Endothelial cell of umbilical vein (primary cell): ENCODE measurements at regions not wholly inside any gene's neighbourhood (a gene's known extent, or its start where the extent isn't known, plus 50 kb on each side); places are given as distances from the start of the nearest gene placed in this dataset.

ENCODE experiments used
- BruUV-seq: library from RNA; stranded (reverse); fragments of 400-500 nt; replicated peaks from 2 replicates; lab custom pipeline; 2021; lab: Mats Ljungman, UMichigan
- CTCF ChIA-PET: fragments of 300-600, 350-600 bp; sonication (Branson Sonifier 250); formaldehyde crosslinking; loops from one replicate; lab custom pipeline; 2021; ENCODE audit warnings: antibody characterized with exemption, inconsistent platforms; lab: Charles Lee
- POLR2A ChIA-PET: fragments of 300-600, 350-600 bp; sonication (Branson Sonifier 250); formaldehyde crosslinking; loops from one replicate; lab custom pipeline; 2021; ENCODE audit warnings: antibody characterized with exemption, inconsistent platforms; lab: Charles Lee
- DNase-seq: peaks from one replicate; pipeline ENCODE4 v3.0.0-alpha.2; 2011; ENCODE audit warnings: low read depth, low spot score
- FAIRE-seq: peaks from 2 replicates; lab custom pipeline; 2011; peaks lifted over from hg19 to GRCh38; lab: Jason Lieb, UNC
- H2AFZ ChIP-seq: 2 replicates; pipeline ENCODE4 v1.6.0; 2012; ENCODE audit warnings: low read depth, low read length, control low read depth, inconsistent platforms
- H3K27ac ChIP-seq: 2 replicates; pipeline ENCODE4 v1.5.1; 2011; ENCODE audit warnings: low read depth, mild to moderate bottlenecking, control low read depth, low read length, moderate library complexity; ENCODE audit not compliant: insufficient read depth
- H3K27me3 ChIP-seq, 2 experiments: 2 replicates each; pipeline versions ENCODE4 v1.6.0 to v1.6.1; 2011; ENCODE audit warnings: low read length in 2 of 2, mixed read lengths in 1 of 2; ENCODE audit not compliant: control insufficient read depth in 2 of 2, insufficient read depth in 2 of 2
- H3K36me3 ChIP-seq, 2 experiments: 2 replicates in 1 of 2; 3 replicates in 1 of 2; pipeline ENCODE4 v1.5.1; 2011; ENCODE audit warnings: low read length in 2 of 2, mild to moderate bottlenecking in 1 of 2, moderate library complexity in 1 of 2; ENCODE audit not compliant: control insufficient read depth in 2 of 2, insufficient read depth in 2 of 2; ENCODE audit errors: extremely low read depth in 1 of 2
- H3K4me1 ChIP-seq: 3 replicates; pipeline ENCODE4 v1.5.1; 2011; ENCODE audit warnings: mild to moderate bottlenecking, low read length; ENCODE audit not compliant: control insufficient read depth, insufficient read depth; ENCODE audit errors: extremely low read depth
- H3K4me2 ChIP-seq: 2 replicates; pipeline ENCODE4 v1.6.1; 2011; ENCODE audit warnings: low read length, control low read depth, mixed read lengths; ENCODE audit not compliant: insufficient read depth
- H3K4me3 ChIP-seq, 3 experiments: fragments of 200-600 bp in 1 of 3; sonication (generic), shearing (Covaris generic) in 1 of 3; replicated peaks in 1 of 3; 2 replicates each; pipeline ENCODE4 v1.5.1; 2011 to 2016; ENCODE audit warnings: control low read depth in 3 of 3, low read length in 3 of 3, mild to moderate bottlenecking in 2 of 3, inconsistent platforms in 1 of 3, low read depth in 1 of 3, moderate library complexity in 1 of 3; ENCODE audit not compliant: insufficient read depth in 1 of 3
- H3K79me2 ChIP-seq: 2 replicates; pipeline ENCODE4 v1.6.0; 2012; ENCODE audit warnings: low read length, inconsistent platforms; ENCODE audit not compliant: control insufficient read depth, insufficient read depth
- H3K9ac ChIP-seq: replicated peaks from 2 replicates; pipeline ENCODE3; 2011; ENCODE audit warnings: low read length, control low read depth; ENCODE audit not compliant: insufficient read depth; ENCODE audit errors: extremely low read depth
- H3K9me1 ChIP-seq: replicated peaks from 3 replicates; pipeline ENCODE4 v1.6.0; 2011; ENCODE audit warnings: mild to moderate bottlenecking, low read length; ENCODE audit not compliant: control insufficient read depth, insufficient read depth; ENCODE audit errors: extremely low read depth
- H3K9me3 ChIP-seq: replicated peaks from 2 replicates; pipeline ENCODE4 v1.5.1; 2012; ENCODE audit warnings: low read length, inconsistent platforms; ENCODE audit not compliant: control insufficient read depth, insufficient read depth
- H4K20me1 ChIP-seq: replicated peaks from 2 replicates; pipeline ENCODE3; 2011; ENCODE audit warnings: mild to moderate bottlenecking, low read length; ENCODE audit not compliant: control insufficient read depth, insufficient read depth; ENCODE audit errors: extremely low read depth
- EZH2 ChIP-seq: IDR thresholded peaks from 2 replicates; pipeline ENCODE4 v1.6.1; 2012; ENCODE audit warnings: borderline replicate concordance, low read depth, mild to moderate bottlenecking, moderate library complexity, low read length, inconsistent platforms; ENCODE audit not compliant: severe bottlenecking
- FOS ChIP-seq: IDR thresholded peaks from 2 replicates; pipeline ENCODE4 v1.6.1; 2011; ENCODE audit warnings: mild to moderate bottlenecking, low read length, moderate library complexity, borderline replicate concordance; ENCODE audit not compliant: insufficient read depth
- GATA2 ChIP-seq: IDR thresholded peaks from 2 replicates; pipeline ENCODE4 v1.7.0; 2011; ENCODE audit warnings: low read depth, mild to moderate bottlenecking, moderate library complexity, mixed read lengths, low read length; ENCODE audit not compliant: insufficient read length, insufficient read depth
- JUN ChIP-seq: IDR thresholded peaks from 2 replicates; pipeline ENCODE4 v1.6.1; 2011; ENCODE audit warnings: borderline replicate concordance, low read depth; ENCODE audit not compliant: insufficient read length, insufficient read depth
- MYC ChIP-seq: IDR thresholded peaks from one replicate; pipeline ENCODE4 v1.6.1; 2011; ENCODE audit warnings: mild to moderate bottlenecking, low read depth, low read length
- POLR2A ChIP-seq: IDR thresholded peaks from 2 replicates; pipeline ENCODE4 v1.6.1; 2012; ENCODE audit warnings: low read depth, mild to moderate bottlenecking, control low read depth, low read length
- POLR2AphosphoS5 ChIP-seq: IDR thresholded peaks from 2 replicates; pipeline ENCODE4 v1.6.1; 2012; ENCODE audit warnings: low read depth, mild to moderate bottlenecking, control low read depth, low read length, moderate library complexity; ENCODE audit not compliant: insufficient read depth
- dilution Hi-C: fragments of 300-500 bp; cut with MboI; formaldehyde crosslinking; loops from one replicate; pipeline ENCODE4 v1.15.0; 2019; ENCODE audit warnings: low sequenced_read_pairs; ENCODE audit not compliant: extremely low pct_ligation_motif_present
- intact Hi-C: fragments of 100-400 bp; cut with micrococcal nuclease; formaldehyde crosslinking; loops from one replicate; pipeline ENCODE4 v1.10.0; 2022
- TF ChIP-seq, protein P1 (sequence below): IDR thresholded peaks from 2 replicates; pipeline ENCODE4 v1.6.1; 2011; ENCODE audit not compliant: insufficient read depth, insufficient read length
- TF ChIP-seq, protein P2 (sequence below), 2 donors: IDR thresholded peaks; 1 replicate in 1 of 2; 2 replicates in 1 of 2; pipeline ENCODE4 v1.5.1; 2011; ENCODE audit warnings: low read length in 2 of 2, mild to moderate bottlenecking in 2 of 2, moderate library complexity in 2 of 2, control low read depth in 1 of 2, inconsistent platforms in 1 of 2, low read depth in 1 of 2; ENCODE audit not compliant: insufficient read depth in 1 of 2; ENCODE audit errors: extremely low read depth in 1 of 2

DNA sequence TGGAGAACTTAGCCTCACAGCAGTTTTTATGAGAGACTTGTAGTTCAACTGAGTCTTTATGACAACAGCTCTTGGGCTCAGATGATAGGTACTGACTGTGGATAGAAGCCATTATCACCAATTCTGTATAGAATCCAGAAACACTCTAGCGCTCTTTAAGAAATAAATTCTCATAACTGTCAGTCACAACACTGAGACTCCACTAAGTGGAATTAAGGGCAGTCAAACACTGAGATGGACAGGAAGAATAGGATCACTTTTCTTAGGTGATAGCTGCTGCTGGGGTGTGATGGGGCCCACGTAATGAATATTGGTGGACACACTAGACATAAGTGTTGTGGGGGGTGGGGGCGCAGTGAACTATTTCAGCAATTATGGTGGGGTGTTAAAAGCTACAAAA lies 1691.8 kb upstream of the LRRTM1 start:
- Histone ChIP-seq H3K27me3 (no peaks in the 10 kb centered on the region), H2AFZ (no peak overlapping the region), H3K36me3 (no peaks in the 10 kb centered on the region), H3K4me2 (no peak overlapping the region), H4K20me1 (no peaks in the 10 kb centered on the region), H3K9me3 (no peaks in the 10 kb centered on the region), H3K9ac (no peak overlapping the region), H3K9me1 (no peaks in the 10 kb centered on the region), H3K4me1 (no peaks in the 10 kb centered on the region), H3K4me3 (no peak overlapping the region), H3K27ac (no peak overlapping the region), H3K79me2 (no peaks in the 10 kb centered on the region)
- POLR2A ChIA-PET = no interaction called here
- CTCF ChIA-PET = no interaction called here
- no peak for FAIRE-seq
- no peak for DNase-seq
- TF ChIP-seq EZH2 (no peak), FOS (no peak), JUN (no peak), MYC (no peak), POLR2A (no peak), GATA2 (no peak), POLR2AphosphoS5 (no peak)
- TF ChIP-seq, protein P1, sequence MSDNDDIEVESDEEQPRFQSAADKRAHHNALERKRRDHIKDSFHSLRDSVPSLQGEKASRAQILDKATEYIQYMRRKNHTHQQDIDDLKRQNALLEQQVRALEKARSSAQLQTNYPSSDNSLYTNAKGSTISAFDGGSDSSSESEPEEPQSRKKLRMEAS = no peak
- TF ChIP-seq, protein P2, sequence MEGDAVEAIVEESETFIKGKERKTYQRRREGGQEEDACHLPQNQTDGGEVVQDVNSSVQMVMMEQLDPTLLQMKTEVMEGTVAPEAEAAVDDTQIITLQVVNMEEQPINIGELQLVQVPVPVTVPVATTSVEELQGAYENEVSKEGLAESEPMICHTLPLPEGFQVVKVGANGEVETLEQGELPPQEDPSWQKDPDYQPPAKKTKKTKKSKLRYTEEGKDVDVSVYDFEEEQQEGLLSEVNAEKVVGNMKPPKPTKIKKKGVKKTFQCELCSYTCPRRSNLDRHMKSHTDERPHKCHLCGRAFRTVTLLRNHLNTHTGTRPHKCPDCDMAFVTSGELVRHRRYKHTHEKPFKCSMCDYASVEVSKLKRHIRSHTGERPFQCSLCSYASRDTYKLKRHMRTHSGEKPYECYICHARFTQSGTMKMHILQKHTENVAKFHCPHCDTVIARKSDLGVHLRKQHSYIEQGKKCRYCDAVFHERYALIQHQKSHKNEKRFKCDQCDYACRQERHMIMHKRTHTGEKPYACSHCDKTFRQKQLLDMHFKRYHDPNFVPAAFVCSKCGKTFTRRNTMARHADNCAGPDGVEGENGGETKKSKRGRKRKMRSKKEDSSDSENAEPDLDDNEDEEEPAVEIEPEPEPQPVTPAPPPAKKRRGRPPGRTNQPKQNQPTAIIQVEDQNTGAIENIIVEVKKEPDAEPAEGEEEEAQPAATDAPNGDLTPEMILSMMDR (IDR thresholded peaks at IDR 0.05; ENCODE audit: extremely low read depth in 1 of 2, insufficient read depth in 1 of 2, low read depth in 1 of 2, low read length in 2 of 2) = no peak
- no TSS peak for BruUV-seq
- intact Hi-C loops (no loop called here), dilution Hi-C loops (no loop called here)
